HCEC 1CT (cell line): ENCODE measurements at regions not wholly inside any gene's neighbourhood (a gene's known extent, or its start where the extent isn't known, plus 50 kb on each side); places are given as distances from the start of the nearest gene placed in this dataset.

Experiments
- DNase-seq: peaks from one replicate; pipeline ENCODE4 v3.0.0-alpha.2; 2017

DNA sequence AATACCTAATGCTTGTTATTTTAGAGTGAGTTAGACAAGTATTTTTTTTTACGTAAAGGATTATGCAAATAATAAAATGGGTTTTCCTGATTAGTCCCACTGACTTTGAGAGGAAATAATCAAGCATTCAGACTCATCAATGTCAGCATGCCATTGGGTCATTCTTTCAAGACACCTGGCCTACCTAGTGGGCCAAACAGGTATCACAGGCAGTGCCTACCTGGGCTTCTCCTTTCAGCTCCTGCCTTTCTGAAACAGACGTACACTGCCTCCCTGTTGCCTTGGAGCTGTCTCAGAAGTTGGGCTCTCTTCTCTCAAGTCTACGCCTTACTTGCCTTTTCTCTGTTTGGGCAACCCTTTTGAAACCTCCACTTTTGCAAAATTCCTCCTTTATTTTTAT lies 545.6 kb downstream of the SNAPC1 start:
- DNase-seq, result no peak

DNA sequence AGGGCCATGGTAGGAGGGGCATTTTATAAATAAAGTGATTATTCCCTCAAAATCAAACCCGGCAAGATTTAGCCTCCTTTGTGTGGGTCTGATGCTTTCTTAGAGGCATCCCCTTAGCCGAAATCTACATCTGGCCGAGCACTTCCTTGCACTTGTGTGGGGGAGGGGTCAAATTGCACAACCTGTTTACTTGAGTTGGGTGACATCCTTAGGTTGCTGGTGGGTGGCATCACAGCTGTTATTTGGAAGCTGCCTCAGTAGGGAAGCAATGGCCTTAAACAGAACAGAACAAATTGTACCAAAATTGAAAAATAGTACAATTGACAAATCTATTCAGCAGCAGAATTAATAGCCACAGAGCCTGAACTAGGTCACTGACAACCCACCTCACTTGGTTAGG lies 546.1 kb downstream of the SNAPC1 start:
- DNase-seq, result no peak

- DNase-seq, result no peak
Observed at GRCh38 chr14:62308891-62309290, 546.7 kb downstream of the SNAPC1 start.

DNA sequence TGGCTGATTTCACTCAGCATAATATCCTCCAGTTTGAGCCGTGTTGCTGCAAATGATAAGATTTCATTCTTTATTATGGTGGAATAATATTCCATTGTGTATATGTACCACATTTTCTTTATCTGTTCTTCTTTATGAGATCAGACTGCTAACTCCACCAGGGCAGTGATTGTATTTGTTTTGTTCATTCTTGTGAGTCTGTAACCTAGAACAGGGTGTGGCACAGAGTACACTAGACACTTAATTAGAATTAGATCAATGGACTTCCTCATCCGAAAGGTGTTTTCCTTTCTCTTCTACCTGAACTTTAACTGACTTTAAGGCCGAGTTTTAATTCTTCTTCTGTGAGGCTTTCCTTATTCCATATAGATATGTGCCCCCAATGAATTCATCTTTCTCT lies 551.0 kb downstream of the SNAPC1 start:
- DNase-seq, result no peak

GRCh38 chr14:62314221-62314620 lies 552.0 kb downstream of the SNAPC1 start:
- DNase-seq, result no peak

- DNase-seq, result no peak
Observed at GRCh38 chr14:62314871-62315270, 552.7 kb downstream of the SNAPC1 start.

DNA sequence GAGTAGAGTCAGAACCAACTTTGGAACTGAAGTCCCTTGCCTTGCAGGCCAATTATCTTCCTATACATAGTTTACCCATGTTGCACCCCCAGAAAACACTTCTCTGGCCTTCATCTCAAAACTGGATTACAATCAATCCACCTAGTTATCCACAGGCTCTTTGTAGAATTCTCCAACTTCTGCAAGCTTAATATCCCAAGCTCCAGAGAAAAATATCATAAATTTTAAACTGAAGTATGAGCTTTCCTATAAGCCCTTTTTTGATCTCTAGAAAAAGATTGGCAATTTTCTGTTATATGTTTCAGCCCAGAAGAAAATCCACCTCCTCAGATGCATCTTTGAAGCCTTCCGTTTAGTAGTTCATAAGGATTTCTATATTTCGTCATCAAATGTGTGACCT lies 553.4 kb downstream of the SNAPC1 start:
- no peak for DNase-seq

- no peak for DNase-seq
Observed at GRCh38 chr14:62322216-62322615, 560.0 kb downstream of the SNAPC1 start.

DNA sequence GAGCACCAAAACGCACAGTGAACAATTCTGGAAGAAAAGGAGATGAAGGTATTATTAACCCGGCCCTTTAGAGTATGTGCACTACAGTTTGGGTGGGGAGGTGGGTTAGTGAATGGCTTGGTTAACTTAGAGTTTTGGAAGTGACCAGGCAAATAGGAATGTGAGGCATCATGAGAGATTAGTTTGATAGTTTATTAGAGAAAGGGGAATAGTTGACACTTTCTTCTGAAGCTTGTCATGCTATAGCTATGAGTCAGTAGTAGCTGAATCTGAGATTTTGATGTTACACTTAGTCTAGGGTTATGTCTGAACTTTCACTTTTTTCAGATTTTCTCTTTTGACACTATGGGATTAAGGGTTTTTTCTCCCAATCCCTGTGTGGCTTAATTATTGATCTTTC lies 567.2 kb downstream of the SNAPC1 start:
- DNase-seq, result peak; percentile 82

GRCh38 chr14:62347562-62348011 lies 585.4 kb downstream of the SNAPC1 start:
- no peak for DNase-seq

DNA sequence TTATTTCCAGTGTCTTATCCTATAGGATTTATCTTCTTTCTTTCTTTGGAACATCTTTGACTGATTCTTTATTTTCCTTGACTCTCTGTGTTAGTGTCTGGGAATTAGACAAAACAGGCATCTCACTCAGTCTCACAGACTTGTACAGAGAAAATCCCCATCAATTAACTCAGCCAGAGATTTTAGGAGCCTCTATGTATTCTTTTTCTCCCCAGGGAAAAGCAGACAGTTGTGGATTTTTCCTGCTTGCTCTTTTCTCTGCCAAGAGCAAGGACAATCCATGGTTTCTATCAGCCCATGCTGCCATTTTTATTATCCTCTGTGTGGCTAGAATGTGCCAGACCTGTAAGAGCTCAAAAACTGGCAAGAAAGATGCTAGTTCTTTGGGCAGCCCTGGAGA lies 595.1 kb downstream of the SNAPC1 start:
- DNase-seq, result no peak

DNA sequence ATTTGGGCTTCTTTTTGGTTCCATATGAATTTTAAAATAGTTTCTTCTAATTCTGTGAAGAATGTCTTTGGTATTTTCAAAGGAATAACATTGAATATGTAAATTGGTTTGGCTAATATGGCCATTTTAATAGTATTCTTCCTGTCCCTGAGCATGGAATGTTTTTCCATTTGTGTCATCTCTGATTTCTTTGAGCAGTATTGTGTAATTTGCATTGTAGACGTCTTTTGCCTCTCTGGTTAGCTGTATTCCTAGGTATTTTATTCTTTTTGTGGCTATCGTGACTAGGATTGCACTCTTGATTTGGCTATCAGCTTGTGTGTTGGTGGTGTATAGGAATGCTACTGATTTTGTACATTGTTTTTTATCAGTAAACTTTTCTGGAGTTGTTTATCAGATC lies 601.9 kb downstream of the SNAPC1 start:
- no peak for DNase-seq

DNA sequence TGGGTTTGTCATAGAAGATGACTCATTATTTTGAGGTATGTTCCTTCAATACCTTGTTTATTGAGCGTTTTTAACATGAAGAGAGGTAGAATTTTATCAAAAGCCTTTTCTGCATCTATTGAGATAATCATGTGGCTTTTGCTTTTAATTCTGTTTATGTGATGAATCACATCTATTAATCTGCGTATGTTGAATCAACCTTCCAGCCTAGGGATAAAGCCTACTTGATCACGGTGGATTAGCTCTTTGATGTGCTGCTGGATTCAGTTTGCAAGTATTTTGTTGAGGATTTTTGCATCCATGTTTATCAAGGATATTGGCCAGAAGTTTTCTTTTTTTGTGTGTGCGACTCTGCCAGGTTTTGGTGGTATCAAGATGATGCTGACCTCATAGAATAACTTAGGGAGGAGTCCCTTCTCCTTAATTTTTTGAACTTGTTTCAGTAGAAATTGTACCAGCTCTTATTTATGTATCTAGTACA lies 602.6 kb downstream of the SNAPC1 start:
- DNase-seq, result peak; percentile 5

- DNase-seq, result no peak
Observed at GRCh38 chr14:62369919-62370560, 607.8 kb downstream of the SNAPC1 start.

DNA sequence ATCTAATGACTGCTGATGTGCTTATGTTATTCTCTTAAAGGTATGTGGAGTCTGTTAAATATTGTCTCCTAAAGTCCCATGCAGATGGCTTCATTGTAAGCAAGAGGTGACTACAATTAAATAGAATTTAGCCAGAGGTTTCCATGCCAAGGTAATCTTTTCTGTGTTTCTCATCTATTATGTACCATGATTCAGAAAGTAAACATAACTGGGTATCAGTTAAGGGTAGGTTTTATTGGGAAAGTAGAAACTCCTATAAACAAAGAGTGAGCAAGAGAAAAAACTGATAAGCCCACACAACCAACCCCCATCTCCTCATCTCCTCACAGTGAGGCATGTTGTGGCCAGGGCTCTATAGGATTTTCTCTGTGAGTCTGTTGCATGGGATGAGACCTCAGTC lies 611.7 kb downstream of the SNAPC1 start:
- DNase-seq, result no peak

- no peak for DNase-seq
Observed at GRCh38 chr14:62378057-62378456, 615.8 kb downstream of the SNAPC1 start.

- no peak for DNase-seq
Observed at GRCh38 chr14:62381311-62382070, 619.3 kb downstream of the SNAPC1 start.

DNA sequence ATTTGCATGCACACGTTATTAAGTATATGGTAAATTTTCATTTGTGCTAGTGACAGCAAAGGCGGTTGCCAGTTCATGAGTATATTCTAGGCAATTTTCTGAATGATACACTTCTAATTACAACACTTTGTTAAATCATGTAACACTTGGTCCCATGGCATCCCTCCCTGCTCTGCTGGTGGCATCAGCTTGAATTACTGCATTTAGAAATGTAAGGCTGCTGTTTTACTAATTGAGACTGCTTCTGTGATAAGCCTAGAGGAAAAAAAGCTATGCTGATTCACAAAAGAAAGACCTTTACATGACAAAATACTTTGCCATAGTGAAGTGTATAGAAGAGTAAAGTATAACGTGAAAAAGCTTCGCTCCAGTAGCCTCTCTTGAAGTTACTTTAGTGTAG lies 636.1 kb downstream of the KCNH5 start:
- peak; percentile 7 for DNase-seq

DNA sequence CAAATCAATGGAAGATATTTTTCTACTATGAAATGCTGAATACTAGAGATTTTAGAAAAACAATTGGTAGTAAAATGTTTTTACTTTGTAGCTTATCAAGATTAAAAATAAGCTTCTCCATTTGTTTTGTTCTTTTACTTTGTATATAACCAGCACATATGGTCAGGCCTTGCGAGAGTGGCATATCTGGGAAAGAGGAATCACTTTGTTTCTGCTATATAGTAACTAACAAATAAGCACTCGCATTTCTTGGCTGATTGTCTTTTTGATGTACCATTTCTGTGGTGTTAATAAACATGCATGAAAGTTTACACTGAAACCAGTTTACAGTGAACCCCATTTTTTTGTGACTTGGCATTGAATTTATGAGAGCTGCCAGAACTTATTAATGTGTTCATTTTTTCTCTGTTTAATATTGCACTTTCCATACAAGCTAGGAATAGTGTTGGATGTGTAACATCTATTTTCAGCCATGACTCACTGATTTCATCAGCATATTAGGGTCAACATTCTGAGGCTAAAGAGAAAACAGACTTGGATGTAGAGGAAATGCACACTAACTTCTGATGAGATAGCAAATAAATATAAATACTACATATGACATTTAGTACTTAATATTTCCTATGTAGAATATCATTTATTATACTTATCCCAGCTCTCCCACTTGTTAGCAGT lies 635.5 kb downstream of the KCNH5 start:
- DNase-seq, result peak; percentile 85

- no peak for DNase-seq
Observed at GRCh38 chr14:62420847-62421246, 624.4 kb downstream of the KCNH5 start.

DNA sequence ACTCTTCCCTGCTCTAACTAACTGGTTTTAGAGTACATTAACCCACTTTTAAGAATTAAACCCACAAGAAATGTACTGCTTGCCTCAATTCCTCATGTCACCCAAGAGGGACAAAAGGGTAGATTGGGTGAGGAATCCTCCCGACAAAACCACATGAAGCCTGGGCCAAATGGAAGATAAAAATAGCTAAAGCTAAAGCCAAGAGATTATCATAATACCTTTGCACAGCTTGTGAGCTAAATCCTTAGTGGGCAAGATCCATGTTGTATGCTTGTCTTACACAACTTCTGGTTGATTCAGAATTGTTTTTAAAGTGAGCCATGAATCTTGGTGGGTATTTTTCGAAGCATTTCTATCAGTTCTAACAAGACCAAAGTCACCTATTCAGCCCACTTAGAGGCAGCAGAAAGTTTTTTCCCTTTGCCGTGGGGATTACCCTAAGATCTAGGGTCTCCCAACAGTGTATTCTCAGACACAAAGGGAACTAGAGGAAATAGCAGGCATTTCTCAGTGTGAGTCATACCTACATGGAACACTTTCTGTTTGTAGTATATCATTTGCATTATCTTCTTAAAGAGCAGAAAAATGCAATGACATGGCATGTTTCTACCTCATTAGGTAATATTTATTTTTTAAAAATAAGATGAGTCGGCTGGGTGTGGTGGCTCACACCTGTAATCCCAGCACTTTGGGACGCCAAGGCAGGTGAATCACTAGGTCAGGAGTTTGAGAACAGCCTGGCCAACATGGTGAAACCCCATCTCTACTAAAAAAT lies 616.6 kb downstream of the KCNH5 start:
- peak; percentile 71 for DNase-seq

DNA sequence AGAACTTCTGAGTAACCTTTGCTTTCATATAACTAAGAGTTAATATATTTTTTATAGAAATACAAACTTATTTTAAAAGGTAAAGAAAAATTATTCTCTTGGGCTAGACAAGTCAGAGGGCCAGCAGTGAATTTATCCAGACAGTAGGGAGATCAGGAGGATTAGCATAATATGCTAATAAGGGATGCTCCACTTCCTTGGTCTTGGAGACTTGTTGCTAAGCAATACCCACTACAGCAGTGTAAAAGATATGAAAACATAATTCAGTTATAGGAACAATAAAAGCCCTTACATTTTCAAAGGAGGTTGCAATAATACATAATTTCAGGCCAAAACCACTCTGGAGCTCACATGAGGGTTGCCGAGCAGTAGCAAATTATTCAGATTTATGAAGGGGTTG lies 615.6 kb downstream of the KCNH5 start:
- DNase-seq, result no peak

- DNase-seq, result no peak
Observed at GRCh38 chr14:62431496-62431895, 613.8 kb downstream of the KCNH5 start.
